K562 (cell line): ENCODE measurements at regions not wholly inside any gene's neighbourhood (a gene's known extent, or its start where the extent isn't known, plus 50 kb on each side); places are given as distances from the start of the nearest gene placed in this dataset.

Experiments used
- FOXM1 ChIP-seq, 2 experiments: fragments of 450-650 bp in 1 of 2; sonication (generic) in 1 of 2; formaldehyde crosslinking in 1 of 2; IDR thresholded peaks; 2 replicates each; pipeline versions ENCODE4 v1.6.1 to v1.9.0; 2017 to 2022; ENCODE audit warnings: low read depth in 2 of 2, mild to moderate bottlenecking in 2 of 2, missing genetic modification reagents in 1 of 2, moderate library complexity in 1 of 2
- MEIS2 ChIP-seq: fragments of 450-650 bp; IDR thresholded peaks from 2 replicates; pipeline ENCODE4 v1.6.1; 2014; ENCODE audit warnings: mild to moderate bottlenecking; ENCODE audit not compliant: partially characterized antibody
- PHF20 ChIP-seq: fragments of 450-650 bp; IDR thresholded peaks from 2 replicates; pipeline ENCODE4 v1.6.1; 2018; ENCODE audit not compliant: partially characterized antibody
- POLR2A ChIP-seq: fragments of 450-650 bp; conservative IDR thresholded peaks from 2 replicates; pipeline ENCODE4 v1.6.1; 2016
- SRF ChIP-seq, 2 experiments: fragments of 250-450, 450-650 bp in 1 of 2; sonication (Bioruptor Pico) in 1 of 2; sonication (generic) in 1 of 2; formaldehyde crosslinking; IDR thresholded peaks; 2 replicates each; pipeline versions ENCODE4 v1.5.0 to v1.5.1; 2020 to 2022; ENCODE audit warnings: mild to moderate bottlenecking in 1 of 2, missing genetic modification reagents in 1 of 2

DNA sequence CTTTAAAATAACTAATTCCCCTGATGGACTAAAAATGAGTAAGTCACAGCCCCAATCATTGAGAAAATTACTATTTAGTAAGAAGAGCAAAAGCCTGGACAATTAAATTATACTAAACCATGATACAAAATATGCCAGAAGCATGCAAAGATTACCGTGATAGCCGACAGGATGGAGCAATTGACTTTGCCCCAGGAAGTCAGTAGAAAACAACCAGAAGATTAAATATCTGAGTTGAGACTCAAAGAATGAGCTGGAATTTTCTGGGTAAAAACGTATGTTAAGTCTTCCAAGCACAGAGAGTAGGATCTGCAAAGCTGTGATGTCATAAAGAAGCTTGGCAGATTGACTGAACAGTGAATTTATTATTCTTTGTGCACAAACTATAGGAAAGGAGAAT lies 816.1 kb upstream of the TENM3 start:
- TF ChIP-seq PHF20 (no peak), MEIS2 (no peak), FOXM1 (IDR thresholded peaks at IDR 0.05; ENCODE audit: low read depth) (no peak), FOXM1 (CRISPR knock-in tag; IDR thresholded peaks at IDR 0.05; ENCODE audit: low read depth) (no peak), POLR2A (no peak), SRF (CRISPR knock-in tag; IDR thresholded peaks at IDR 0.05) (no peak)
